Colonic mucosa (tissue), 4 donors: ENCODE measurements at regions not wholly inside any gene's neighbourhood (a gene's known extent, or its start where the extent isn't known, plus 50 kb on each side); places are given as distances from the start of the nearest gene placed in this dataset.

Experiments
- DNase-seq: peaks from one replicate; pipeline ENCODE4 v3.0.0-alpha.2; 2020
- H3K27ac ChIP-seq: fragments of 200-600 bp; one replicate; pipeline ENCODE4 v1.8.0; 2021
- H3K27me3 ChIP-seq: fragments of 200-600 bp; one replicate; pipeline ENCODE4 v1.8.0; 2021
- H3K36me3 ChIP-seq: fragments of 200-600 bp; one replicate; pipeline ENCODE4 v1.8.0; 2021
- H3K4me1 ChIP-seq: fragments of 200-600 bp; one replicate; pipeline ENCODE4 v1.8.0; 2021; ENCODE audit warnings: mild to moderate bottlenecking
- H3K4me3 ChIP-seq: fragments of 200-600 bp; one replicate; pipeline ENCODE4 v1.8.0; 2021
- H3K9ac ChIP-seq, 2 donors: one replicate each; pipeline ENCODE4 v1.7.0; 2013; ENCODE audit warnings: control low read depth in 2 of 2, low read depth in 2 of 2, low read length in 2 of 2
- H3K9me3 ChIP-seq: fragments of 200-600 bp; one replicate; pipeline ENCODE4 v1.8.0; 2021
- CTCF ChIP-seq: fragments of 200-600 bp; IDR thresholded peaks from one replicate; pipeline ENCODE4 v1.8.0; 2022; ENCODE audit warnings: antibody characterized with exemption, mild to moderate bottlenecking
- intact Hi-C: fragments of 100-400 bp; cut with DNase I; formaldehyde crosslinking; loops from one replicate; pipeline ENCODE4 v1.14.1; 2022
- donor health status: healthy.
- donor health status: DM: no; HTN: no; CAD: no.
- donor health status: DM: no; HTN: no; CAD: no.

GRCh38 chr12:4178424-4179170, 95.0 kb upstream of the CCND2 start:
- Histone ChIP-seq H3K4me3 (no peak overlapping the region), H3K4me1 (no peaks in the 10 kb centered on the region)
- intact Hi-C loops, result loop anchor here (10.0 kb wide), 1 partner anchor 66 kb away; no protein-coding TSS in a partner anchor

GRCh38 chr12:4177262-4177661, 96.3 kb upstream of the CCND2 start:
- TF ChIP-seq CTCF, result no peak
- Histone ChIP-seq H3K27ac (no peak overlapping the region), H3K36me3 (no peaks in the 10 kb centered on the region), H3K9me3 (no peaks in the 10 kb centered on the region), H3K4me1 (no peaks in the 10 kb centered on the region), H3K4me3 (no peak overlapping the region), H3K27me3 (no peaks in the 10 kb centered on the region), H3K9ac (no peak overlapping the region)
- intact Hi-C loops, result loop anchor here (10.0 kb wide), 1 partner anchor 68 kb away; no protein-coding TSS in a partner anchor
- DNase-seq, result no peak

More at GRCh38 chr12:4178424-4179170, 95.0 kb upstream of the CCND2 start:
- Histone ChIP-seq H3K27me3 (no peaks in the 10 kb centered on the region), H3K9ac (no peak overlapping the region), H3K27ac (no peak overlapping the region), H3K9me3 (no peaks in the 10 kb centered on the region), H3K36me3 (no peaks in the 10 kb centered on the region)
- no peak for TF ChIP-seq CTCF
- DNase-seq, result no peak

GRCh38 chr12:4176168-4176567, 97.4 kb upstream of the CCND2 start:
- H3K9ac ChIP-seq, result no peak overlapping the region
- H3K9me3 ChIP-seq, result no peaks in the 10 kb centered on the region
- DNase-seq, result no peak
- no peak overlapping the region for H3K4me3 ChIP-seq
- TF ChIP-seq CTCF, result no peak
- intact Hi-C loops, result loop anchor here (10.0 kb wide), 1 partner anchor 69 kb away; no protein-coding TSS in a partner anchor
- H3K4me1 ChIP-seq, result no peaks in the 10 kb centered on the region
- H3K27ac ChIP-seq, result no peak overlapping the region
- no peaks in the 10 kb centered on the region for H3K27me3 ChIP-seq
- H3K36me3 ChIP-seq, result no peaks in the 10 kb centered on the region

GRCh38 chr12:4174417-4174816, 99.1 kb upstream of the CCND2 start:
- Histone ChIP-seq H3K27me3 (no peaks in the 10 kb centered on the region), H3K4me3 (no peak overlapping the region), H3K27ac (no peak overlapping the region), H3K9me3 (no peaks in the 10 kb centered on the region), H3K9ac (no peak overlapping the region), H3K4me1 (no peaks in the 10 kb centered on the region), H3K36me3 (no peaks in the 10 kb centered on the region)
- intact Hi-C loops, result loop anchor here (10.0 kb wide), 1 partner anchor 70 kb away; no protein-coding TSS in a partner anchor
- DNase-seq, result no peak
- TF ChIP-seq CTCF, result no peak

GRCh38 chr12:4172999-4173398, 100.6 kb upstream of the CCND2 start:
- Histone ChIP-seq H3K9ac (no peak overlapping the region), H3K4me1 (no peaks in the 10 kb centered on the region), H3K9me3 (no peaks in the 10 kb centered on the region), H3K27ac (no peak overlapping the region), H3K4me3 (no peak overlapping the region), H3K36me3 (no peaks in the 10 kb centered on the region), H3K27me3 (no peaks in the 10 kb centered on the region)
- DNase-seq, result no peak
- TF ChIP-seq CTCF, result no peak
- intact Hi-C loops, result loop anchor here (10.0 kb wide), 1 partner anchor 72 kb away; no protein-coding TSS in a partner anchor
